ENCODE measurements at regions not wholly inside any gene's neighbourhood (a gene's known extent, or its start where the extent isn't known, plus 50 kb on each side); places are given as distances from the start of the nearest gene placed in this dataset.
A peak's percentile ranks its signal among the peaks of the same experiment; 100 is the strongest.

GRCh38 chr9:79362100-79363081 is 209.4 kb upstream of the TLE4 start (continued):
- TF ChIP-seq EP300 (IDR thresholded peaks at IDR 0.05), result no peak
- TF ChIP-seq RCOR1 (IDR thresholded peaks at IDR 0.05; ENCODE audit: low read depth, low read length), result no peak
- TF ChIP-seq FOXS1 (CRISPR knock-in tag; IDR thresholded peaks at IDR 0.05), result peak; percentile 72; the same call in 1 of the 2 replicates
- no peak for TF ChIP-seq USF2 (IDR thresholded peaks at IDR 0.05)
- no peak for TF ChIP-seq KDM5A (IDR thresholded peaks at IDR 0.05)
- peak in 1 of 2 experiments; percentile 46; a peak in 2 of 4 replicates for TF ChIP-seq CEBPB (IDR thresholded peaks at IDR 0.05)
- no peak for TF ChIP-seq MAFK (IDR thresholded peaks at IDR 0.05; ENCODE audit: partially characterized antibody)
- TF ChIP-seq CBX2 (IDR thresholded peaks at IDR 0.05; ENCODE audit: borderline replicate concordance, low read depth), result no peak
- TF ChIP-seq FOSB (CRISPR knock-in tag; IDR thresholded peaks at IDR 0.05), result no peak
- TF ChIP-seq SMC3 (IDR thresholded peaks at IDR 0.05), result no peak
- no peak for TF ChIP-seq MYC (IDR thresholded peaks at IDR 0.05; ENCODE audit: borderline replicate concordance, low read length)
- TF ChIP-seq ZNF302 (CRISPR knock-in tag; IDR thresholded peaks at IDR 0.05), result no peak
- no peak for TF ChIP-seq POLR2AphosphoS2 (conservative IDR thresholded peaks at IDR 0.05; ENCODE audit: low read length)
- no peak for TF ChIP-seq KDM1A (IDR thresholded peaks at IDR 0.05; ENCODE audit: low read depth)
- peak; percentile 61; the same call in 1 of the 2 replicates for TF ChIP-seq GATA3 (IDR thresholded peaks at IDR 0.05; ENCODE audit: borderline replicate concordance)
- TF ChIP-seq ZFP36 (IDR thresholded peaks at IDR 0.05; ENCODE audit: borderline replicate concordance, partially characterized antibody), result no peak
- no peak for TF ChIP-seq TP53 (CRISPR knock-in tag; IDR thresholded peaks at IDR 0.05)
- TF ChIP-seq ZC3H11A (IDR thresholded peaks at IDR 0.05), result no peak
- TF ChIP-seq PHF8 (IDR thresholded peaks at IDR 0.05; ENCODE audit: borderline replicate concordance, low read depth), result no peak
- TF ChIP-seq ZSCAN20 (CRISPR knock-in tag; IDR thresholded peaks at IDR 0.05), result no peak
- peak; percentile 75 for TF ChIP-seq FOSL2 (IDR thresholded peaks at IDR 0.05)
- TF ChIP-seq FOSL2 (CRISPR knock-in tag; IDR thresholded peaks at IDR 0.05), result peak; percentile 88
- peak; percentile 38; the same call in 1 of the 2 replicates for TF ChIP-seq MAX (IDR thresholded peaks at IDR 0.05)
- TF ChIP-seq RFX5 (IDR thresholded peaks at IDR 0.05), result no peak
- no peak for TF ChIP-seq SREBF2 (IDR thresholded peaks at IDR 0.05)
- no peak for TF ChIP-seq HOXA7 (CRISPR knock-in tag; IDR thresholded peaks at IDR 0.05)
- no peak for TF ChIP-seq CBX8 (IDR thresholded peaks at IDR 0.05)
- no peak for TF ChIP-seq BCL3 (IDR thresholded peaks at IDR 0.05)
- 0 out of 5 replicates have a peak, but pooled peaks of 1 of the 2 experiments have one; percentile 22 for TF ChIP-seq JUN (IDR thresholded peaks at IDR 0.05)

- H3K27ac ChIP-seq, result no peak overlapping the region
- TF ChIP-seq POLR2AphosphoS2 (conservative IDR thresholded peaks at IDR 0.05; ENCODE audit: low read length) (no peak), EHF (CRISPR knock-in tag; IDR thresholded peaks at IDR 0.05) (no peak), FOSB (CRISPR knock-in tag; IDR thresholded peaks at IDR 0.05) (no peak), EHMT2 (IDR thresholded peaks at IDR 0.05; ENCODE audit: low read depth) (no peak), ATOH8 (CRISPR knock-in tag; IDR thresholded peaks at IDR 0.05; ENCODE audit: low read depth) (no peak), ZFP36 (IDR thresholded peaks at IDR 0.05; ENCODE audit: borderline replicate concordance, partially characterized antibody) (no peak), CTCF (IDR thresholded peaks at IDR 0.05) (no peak), RAD21 (conservative IDR thresholded peaks at IDR 0.05 in 1 of 2, IDR thresholded peaks at IDR 0.05 in 1 of 2) (no peak), BHLHE40 (IDR thresholded peaks at IDR 0.05; ENCODE audit: low read depth, low read length) (no peak), MAFK (IDR thresholded peaks at IDR 0.05; ENCODE audit: partially characterized antibody) (no peak), FOXS1 (CRISPR knock-in tag; IDR thresholded peaks at IDR 0.05) (no peak)
- H3K4me2 ChIP-seq, result no peak overlapping the region
- H3K4me3 ChIP-seq, result no peak overlapping the region
- CTCF ChIA-PET, result interaction anchor here (0.5 to 0.7 kb wide), 3 partner anchors 9 to 934 kb away, joined by 3 to 4 read pairs (median 3); no protein-coding TSS in a partner anchor
- H3K9me3 ChIP-seq, result no peaks in the 10 kb centered on the region
- H3K4me1 ChIP-seq, result no peaks in the 10 kb centered on the region
- FAIRE-seq, result no peak
- ATAC-seq, result no peak
- no peak for DNase-seq (ENCODE audit: low read depth in 1 of 2, low spot score in 1 of 2)
- 95% methylated on average over 6 of the region's 6 CpGs for WGBS (ENCODE audit: missing lambda C conversion rate)
- POLR2A ChIA-PET, result no interaction called here
Observed at GRCh38 chr9:79369676-79370075, 202.1 kb upstream of the TLE4 start.
